NT2/D1 (cell line): ENCODE measurements at regions not wholly inside any gene's neighbourhood (a gene's known extent, or its start where the extent isn't known, plus 50 kb on each side); places are given as distances from the start of the nearest gene placed in this dataset.

Experiments used
- YY1 ChIP-seq: IDR thresholded peaks from 2 replicates; pipeline ENCODE4 v1.6.1; 2011; ENCODE audit not compliant: insufficient read length, insufficient read depth
- ZNF274 ChIP-seq: IDR thresholded peaks from 2 replicates; pipeline ENCODE4 v1.6.1; 2011; ENCODE audit warnings: mild to moderate bottlenecking, low read depth, low read length

- no peak for TF ChIP-seq YY1
- TF ChIP-seq ZNF274, result no peak
These were observed 81.0 kb upstream of the SGIP1 start for GRCh38 chr1:66452982-66453381.
